B cell (primary cell): ENCODE measurements at regions not wholly inside any gene's neighbourhood (a gene's known extent, or its start where the extent isn't known, plus 50 kb on each side); places are given as distances from the start of the nearest gene placed in this dataset.
"Not testable (repeated sequence)": the region's sequence is repeated elsewhere in the genome, so short reads cannot be mapped to it uniquely, and the experiment has no call there.

Experiments
- ATAC-seq: fragments of 200-7000 bp; cut with Tn5 transposase; one replicate; pipeline ENCODE4 v1.10.0; 2021; ENCODE audit warnings: low read depth, mild to moderate bottlenecking, moderate number of reproducible peaks, moderate library complexity
- CTCF ChIA-PET: fragments of 350-600 bp; sonication (Branson Sonifier 250); formaldehyde crosslinking; loops from one replicate; lab custom pipeline; 2021; ENCODE audit warnings: antibody characterized with exemption, inconsistent platforms; lab: Charles Lee
- POLR2A ChIA-PET: fragments of 350-600 bp; sonication (Branson Sonifier 250); formaldehyde crosslinking; loops from one replicate; lab custom pipeline; 2021; ENCODE audit warnings: antibody characterized with exemption; lab: Charles Lee
- DNase-seq: peaks from one replicate; pipeline ENCODE4 v3.0.0; 2013
- H2AFZ ChIP-seq: 2 replicates; pipeline ENCODE4 v1.6.1; 2012; ENCODE audit warnings: mild to moderate bottlenecking, low read depth, low read length; ENCODE audit not compliant: insufficient read depth, poor library complexity, severe bottlenecking
- H3K27ac ChIP-seq, 2 donors: 1 replicate in 1 of 2; 2 replicates in 1 of 2; pipeline ENCODE4 v1.5.1; 2012 to 2013; ENCODE audit warnings: low read length in 2 of 2, mild to moderate bottlenecking in 2 of 2, moderate library complexity in 1 of 2
- H3K27me3 ChIP-seq, 4 experiments: fragments of 200-600 bp in 1 of 4; sonication (generic) in 1 of 4; replicated peaks in 1 of 4; 1 replicate in 2 of 4; 2 replicates in 2 of 4; pipeline versions ENCODE4 v1.6.1 to v1.7.0; 2013 to 2016; ENCODE audit warnings: low read length in 3 of 4, mild to moderate bottlenecking in 2 of 4, mixed read lengths in 1 of 4, moderate library complexity in 1 of 4; ENCODE audit not compliant: insufficient read depth in 4 of 4, control insufficient read depth in 3 of 4; ENCODE audit errors: control extremely low read depth in 1 of 4
- H3K36me3 ChIP-seq, 2 experiments: replicated peaks in 1 of 2; 1 replicate in 1 of 2; 2 replicates in 1 of 2; pipeline versions ENCODE4 v1.6.1 to v1.7.1; 2013; ENCODE audit warnings: low read length in 1 of 2; ENCODE audit not compliant: insufficient read depth in 2 of 2, control insufficient read depth in 1 of 2; ENCODE audit errors: control extremely low read depth in 1 of 2, extremely low read depth in 1 of 2
- H3K4me1 ChIP-seq, 2 donors: fragments of 200-600 bp in 1 of 2; sonication (generic) in 1 of 2; 1 replicate in 1 of 2; 2 replicates in 1 of 2; pipeline versions ENCODE4 v1.5.1 to v1.6.1; 2013 to 2017; ENCODE audit warnings: low read length in 2 of 2; ENCODE audit not compliant: control insufficient read depth in 2 of 2, insufficient read depth in 2 of 2
- H3K4me2 ChIP-seq: replicated peaks from 2 replicates; pipeline ENCODE3; 2012; ENCODE audit warnings: mild to moderate bottlenecking, low read depth, low read length; ENCODE audit not compliant: poor library complexity, severe bottlenecking
- H3K4me3 ChIP-seq, 5 experiments: fragments of 200-600 bp in 1 of 5; sonication (generic) in 1 of 5; 1 replicate in 3 of 5; 2 replicates in 2 of 5; pipeline versions ENCODE4 v1.5.1 to v1.7.0; 2011 to 2016; ENCODE audit warnings: low read length in 4 of 5, mild to moderate bottlenecking in 4 of 5, low read depth in 2 of 5, control low read depth in 1 of 5, moderate library complexity in 1 of 5; ENCODE audit not compliant: insufficient read depth in 1 of 5; ENCODE audit errors: control extremely low read depth in 1 of 5, extremely low read depth in 1 of 5
- H3K79me2 ChIP-seq: fragments of 200-600 bp; sonication (generic); one replicate; pipeline ENCODE4 v1.6.0; 2016; ENCODE audit warnings: low read length; ENCODE audit not compliant: control insufficient read depth, insufficient read depth
- H3K9ac ChIP-seq: fragments of 200-600 bp; sonication (generic); 2 replicates; pipeline ENCODE4 v1.6.1; 2017; ENCODE audit warnings: mild to moderate bottlenecking, low read length, moderate library complexity
- H3K9me3 ChIP-seq, 3 donors: one replicate each; pipeline versions ENCODE4 v1.6.1 to v1.7.1; 2013; ENCODE audit warnings: low read length in 2 of 3; ENCODE audit not compliant: control insufficient read depth in 2 of 3, insufficient read depth in 1 of 3; ENCODE audit errors: control extremely low read depth in 1 of 3
- H4K20me1 ChIP-seq: 2 replicates; pipeline ENCODE4 v1.6.0; 2012; ENCODE audit warnings: mild to moderate bottlenecking, low read length; ENCODE audit not compliant: insufficient read depth, control insufficient read depth, poor library complexity, severe bottlenecking
- H3K27ac Mint-ChIP-seq: one replicate; pipeline ENCODE4 v1.8.0; 2021; ENCODE audit warnings: mixed read lengths
- H3K27me3 Mint-ChIP-seq: one replicate; pipeline ENCODE4 v1.8.0; 2021; ENCODE audit warnings: mixed read lengths
- H3K4me1 Mint-ChIP-seq: one replicate; pipeline ENCODE4 v1.8.0; 2021; ENCODE audit warnings: mixed read lengths
- H3K4me3 Mint-ChIP-seq: one replicate; pipeline ENCODE4 v1.8.0; 2021; ENCODE audit warnings: mixed read lengths
- H3K9me3 Mint-ChIP-seq: one replicate; pipeline ENCODE4 v1.8.0; 2022; ENCODE audit warnings: mixed read lengths; ENCODE audit not compliant: insufficient read depth
- CTCF ChIP-seq: fragments of 200-600 bp; IDR thresholded peaks from one replicate; pipeline ENCODE4 v1.8.0; 2022; ENCODE audit warnings: antibody characterized with exemption, mild to moderate bottlenecking
- EZH2 ChIP-seq: IDR thresholded peaks from 2 replicates; pipeline ENCODE4 v1.6.1; 2012; ENCODE audit warnings: borderline replicate concordance, low read depth, mild to moderate bottlenecking, moderate library complexity, low read length; ENCODE audit not compliant: insufficient read depth, poor library complexity, severe bottlenecking
- WGBS: methylation state at CpG from one replicate; pipeline ENCODE4 v1.1.5; 2013; ENCODE audit warnings: missing lambda C conversion rate; ENCODE audit not compliant: insufficient coverage; 5-methylcytosine and 5-hydroxymethylcytosine counted together
- intact Hi-C: fragments of 100-400 bp; cut with micrococcal nuclease; formaldehyde crosslinking; loops from one replicate; pipeline ENCODE4 v1.10.0; 2022

- H3K4me2 ChIP-seq: no peak overlapping the region
- no peak overlapping the region for H3K4me3 Mint-ChIP-seq
- H3K36me3 ChIP-seq: no peaks in the 10 kb centered on the region
- no peaks in the 10 kb centered on the region for H4K20me1 ChIP-seq
- no peaks in the 10 kb centered on the region for H3K9me3 Mint-ChIP-seq
- no peaks in the 10 kb centered on the region for H3K4me1 ChIP-seq
- H3K27ac ChIP-seq: no peak overlapping the region
- no peak overlapping the region for H3K9ac ChIP-seq
- no peaks in the 10 kb centered on the region for H3K27me3 ChIP-seq
- WGBS: 100% methylated on average over 1 of the region's 3 CpGs
- no peaks in the 10 kb centered on the region for H3K4me1 Mint-ChIP-seq
- CTCF ChIA-PET: no interaction called here
- TF ChIP-seq EZH2: no peak
- no peak for TF ChIP-seq CTCF
- no peak for DNase-seq
- peaks cover 11% of the 10 kb centered on the region for H3K27me3 Mint-ChIP-seq
- POLR2A ChIA-PET: no interaction called here
- H2AFZ ChIP-seq: no peak overlapping the region
- no peak overlapping the region for H3K27ac Mint-ChIP-seq
- intact Hi-C loops: no loop called here
- peaks cover 4 to 8% (median 6%) of the 10 kb centered on the region in 3 donors for H3K9me3 ChIP-seq
- no peak overlapping the region for H3K4me3 ChIP-seq
- no peaks in the 10 kb centered on the region for H3K79me2 ChIP-seq
- ATAC-seq: no peak
Observed at GRCh38 chr12:80016684-80017083, 81.8 kb upstream of the PPP1R12A start.

- Histone ChIP-seq H3K4me1 (no peaks in the 10 kb centered on the region), H3K79me2 (no peaks in the 10 kb centered on the region), H3K9me3 (peaks cover 4 to 8% (median 6%) of the 10 kb centered on the region in 3 donors), H3K4me3 (no peak overlapping the region), H3K9ac (no peak overlapping the region), H3K4me2 (no peak overlapping the region), H3K27ac (no peak overlapping the region), H2AFZ (no peak overlapping the region), H3K36me3 (no peaks in the 10 kb centered on the region), H3K27me3 (no peaks in the 10 kb centered on the region), H4K20me1 (no peaks in the 10 kb centered on the region)
- POLR2A ChIA-PET: no interaction called here
- Mint-ChIP-seq H3K27me3 (peaks cover 12% of the 10 kb centered on the region), H3K9me3 (no peaks in the 10 kb centered on the region), H3K27ac (no peak overlapping the region), H3K4me1 (no peaks in the 10 kb centered on the region), H3K4me3 (no peak overlapping the region)
- intact Hi-C loops: no loop called here
- no peak for ATAC-seq
- CTCF ChIA-PET: no interaction called here
- 100% methylated on average over 3 of the region's 4 CpGs for WGBS
- no peak for DNase-seq
- TF ChIP-seq EZH2: no peak
- TF ChIP-seq CTCF: no peak
Observed at GRCh38 chr12:80015660-80016059, 80.8 kb upstream of the PPP1R12A start.

- H3K9me3 Mint-ChIP-seq, H3K27ac ChIP-seq: not testable (repeated sequence)
Observed at GRCh38 chr12:80003744-80004143, 68.8 kb upstream of the PPP1R12A start.

More at GRCh38 chr12:80003744-80004143, 68.8 kb upstream of the PPP1R12A start:
- intact Hi-C loops, H3K9ac ChIP-seq, H4K20me1 ChIP-seq, H3K4me3 ChIP-seq, H2AFZ ChIP-seq, H3K27me3 Mint-ChIP-seq, H3K27ac Mint-ChIP-seq, H3K4me3 Mint-ChIP-seq, H3K4me1 Mint-ChIP-seq, H3K4me1 ChIP-seq, H3K9me3 ChIP-seq, H3K36me3 ChIP-seq, H3K79me2 ChIP-seq, CTCF ChIA-PET, DNase-seq, H3K4me2 ChIP-seq, POLR2A ChIA-PET, ATAC-seq, H3K27me3 ChIP-seq: not testable (repeated sequence)
